NT2/D1 (cell line): ENCODE measurements at regions not wholly inside any gene's neighbourhood (a gene's known extent, or its start where the extent isn't known, plus 50 kb on each side); places are given as distances from the start of the nearest gene placed in this dataset.

Experiments
- SUZ12 ChIP-seq: IDR thresholded peaks from 2 replicates; pipeline ENCODE4 v1.6.1; 2011; ENCODE audit not compliant: insufficient read length, insufficient read depth; ENCODE audit errors: extremely low read depth
- YY1 ChIP-seq: IDR thresholded peaks from 2 replicates; pipeline ENCODE4 v1.6.1; 2011; ENCODE audit not compliant: insufficient read length, insufficient read depth
- ZNF274 ChIP-seq: IDR thresholded peaks from 2 replicates; pipeline ENCODE4 v1.6.1; 2011; ENCODE audit warnings: mild to moderate bottlenecking, low read depth, low read length

GRCh38 chr2:14901737-14902136 lies 269.2 kb downstream of the LRATD1 start:
- TF ChIP-seq ZNF274 (no peak), YY1 (no peak), SUZ12 (no peak)
